ENCODE measurements at regions not wholly inside any gene's neighbourhood (a gene's known extent, or its start where the extent isn't known, plus 50 kb on each side); places are given as distances from the start of the nearest gene placed in this dataset.

- no peak overlapping the region for H3K4me3 ChIP-seq (ENCODE audit: low read depth, low read length)
- DNase-seq (ENCODE audit: low read depth): no peak
- no peak for TF ChIP-seq MAX (IDR thresholded peaks at IDR 0.05; ENCODE audit: low read depth, low read length)
- no peak for TF ChIP-seq POLR2A (IDR thresholded peaks at IDR 0.05; ENCODE audit: extremely low read depth, insufficient read length)
- no peak for TF ChIP-seq MYC (IDR thresholded peaks at IDR 0.05; ENCODE audit: low read depth, low read length)
- no peak for TF ChIP-seq CTCF (IDR thresholded peaks at IDR 0.05; ENCODE audit: low read depth, low read length)
Measured at GRCh38 chr14:49483268-49483667, 102.9 kb downstream of the RPS29 start.

GRCh38 chr14:49480979-49481498 is 105.1 kb downstream of the RPS29 start:
- DNase-seq (ENCODE audit: low read depth): no peak
- TF ChIP-seq MYC (IDR thresholded peaks at IDR 0.05; ENCODE audit: low read depth, low read length) (no peak), CTCF (IDR thresholded peaks at IDR 0.05; ENCODE audit: low read depth, low read length) (no peak), POLR2A (IDR thresholded peaks at IDR 0.05; ENCODE audit: extremely low read depth, insufficient read length) (no peak), MAX (IDR thresholded peaks at IDR 0.05; ENCODE audit: low read depth, low read length) (no peak)
- no peak overlapping the region for H3K4me3 ChIP-seq (ENCODE audit: low read depth, low read length)

- no peak for TF ChIP-seq MYC (IDR thresholded peaks at IDR 0.05; ENCODE audit: low read depth, low read length)
- TF ChIP-seq MAX (IDR thresholded peaks at IDR 0.05; ENCODE audit: low read depth, low read length): no peak
- TF ChIP-seq CTCF (IDR thresholded peaks at IDR 0.05; ENCODE audit: low read depth, low read length): no peak
- TF ChIP-seq POLR2A (IDR thresholded peaks at IDR 0.05; ENCODE audit: extremely low read depth, insufficient read length): no peak
- no peak for DNase-seq (ENCODE audit: low read depth)
- no peak overlapping the region for H3K4me3 ChIP-seq (ENCODE audit: low read depth, low read length)
Measured at GRCh38 chr14:49480053-49480760, 106.0 kb downstream of the RPS29 start.

- H3K4me3 ChIP-seq (ENCODE audit: low read depth, low read length): no peak overlapping the region
- DNase-seq (ENCODE audit: low read depth): no peak
- TF ChIP-seq MAX (IDR thresholded peaks at IDR 0.05; ENCODE audit: low read depth, low read length): no peak
- no peak for TF ChIP-seq MYC (IDR thresholded peaks at IDR 0.05; ENCODE audit: low read depth, low read length)
- TF ChIP-seq CTCF (IDR thresholded peaks at IDR 0.05; ENCODE audit: low read depth, low read length): no peak
- no peak for TF ChIP-seq POLR2A (IDR thresholded peaks at IDR 0.05; ENCODE audit: extremely low read depth, insufficient read length)
Measured at GRCh38 chr14:49479432-49479831, 106.7 kb downstream of the RPS29 start.

- H3K4me3 ChIP-seq (ENCODE audit: low read depth, low read length): no peak overlapping the region
- DNase-seq (ENCODE audit: low read depth): no peak
- no peak for TF ChIP-seq MAX (IDR thresholded peaks at IDR 0.05; ENCODE audit: low read depth, low read length)
- no peak for TF ChIP-seq MYC (IDR thresholded peaks at IDR 0.05; ENCODE audit: low read depth, low read length)
- no peak for TF ChIP-seq POLR2A (IDR thresholded peaks at IDR 0.05; ENCODE audit: extremely low read depth, insufficient read length)
- no peak for TF ChIP-seq CTCF (IDR thresholded peaks at IDR 0.05; ENCODE audit: low read depth, low read length)
Measured at GRCh38 chr14:49478784-49479183, 107.4 kb downstream of the RPS29 start.
